ENCODE measurements at regions not wholly inside any gene's neighbourhood (a gene's known extent, or its start where the extent isn't known, plus 50 kb on each side); places are given as distances from the start of the nearest gene placed in this dataset.

- TF ChIP-seq, protein P1, sequence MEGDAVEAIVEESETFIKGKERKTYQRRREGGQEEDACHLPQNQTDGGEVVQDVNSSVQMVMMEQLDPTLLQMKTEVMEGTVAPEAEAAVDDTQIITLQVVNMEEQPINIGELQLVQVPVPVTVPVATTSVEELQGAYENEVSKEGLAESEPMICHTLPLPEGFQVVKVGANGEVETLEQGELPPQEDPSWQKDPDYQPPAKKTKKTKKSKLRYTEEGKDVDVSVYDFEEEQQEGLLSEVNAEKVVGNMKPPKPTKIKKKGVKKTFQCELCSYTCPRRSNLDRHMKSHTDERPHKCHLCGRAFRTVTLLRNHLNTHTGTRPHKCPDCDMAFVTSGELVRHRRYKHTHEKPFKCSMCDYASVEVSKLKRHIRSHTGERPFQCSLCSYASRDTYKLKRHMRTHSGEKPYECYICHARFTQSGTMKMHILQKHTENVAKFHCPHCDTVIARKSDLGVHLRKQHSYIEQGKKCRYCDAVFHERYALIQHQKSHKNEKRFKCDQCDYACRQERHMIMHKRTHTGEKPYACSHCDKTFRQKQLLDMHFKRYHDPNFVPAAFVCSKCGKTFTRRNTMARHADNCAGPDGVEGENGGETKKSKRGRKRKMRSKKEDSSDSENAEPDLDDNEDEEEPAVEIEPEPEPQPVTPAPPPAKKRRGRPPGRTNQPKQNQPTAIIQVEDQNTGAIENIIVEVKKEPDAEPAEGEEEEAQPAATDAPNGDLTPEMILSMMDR (IDR thresholded peaks at IDR 0.05), result no peak
- TF ChIP-seq EP300 (IDR thresholded peaks at IDR 0.05), result no peak
Measured at GRCh38 chr12:111110556-111110955, 190.2 kb upstream of the MYL2 start.

All from sigmoid colon (tissue), 4 donors.